Right lung (tissue), 2 donors: ENCODE measurements at regions not wholly inside any gene's neighbourhood (a gene's known extent, or its start where the extent isn't known, plus 50 kb on each side); places are given as distances from the start of the nearest gene placed in this dataset.
"Not testable (repeated sequence)": the region's sequence is repeated elsewhere in the genome, so short reads cannot be mapped to it uniquely, and the experiment has no call there.

Experiments
- DNase-seq, 2 donors: peaks; one replicate each; pipeline ENCODE4 v3.0.0-alpha.2; 2013

DNA sequence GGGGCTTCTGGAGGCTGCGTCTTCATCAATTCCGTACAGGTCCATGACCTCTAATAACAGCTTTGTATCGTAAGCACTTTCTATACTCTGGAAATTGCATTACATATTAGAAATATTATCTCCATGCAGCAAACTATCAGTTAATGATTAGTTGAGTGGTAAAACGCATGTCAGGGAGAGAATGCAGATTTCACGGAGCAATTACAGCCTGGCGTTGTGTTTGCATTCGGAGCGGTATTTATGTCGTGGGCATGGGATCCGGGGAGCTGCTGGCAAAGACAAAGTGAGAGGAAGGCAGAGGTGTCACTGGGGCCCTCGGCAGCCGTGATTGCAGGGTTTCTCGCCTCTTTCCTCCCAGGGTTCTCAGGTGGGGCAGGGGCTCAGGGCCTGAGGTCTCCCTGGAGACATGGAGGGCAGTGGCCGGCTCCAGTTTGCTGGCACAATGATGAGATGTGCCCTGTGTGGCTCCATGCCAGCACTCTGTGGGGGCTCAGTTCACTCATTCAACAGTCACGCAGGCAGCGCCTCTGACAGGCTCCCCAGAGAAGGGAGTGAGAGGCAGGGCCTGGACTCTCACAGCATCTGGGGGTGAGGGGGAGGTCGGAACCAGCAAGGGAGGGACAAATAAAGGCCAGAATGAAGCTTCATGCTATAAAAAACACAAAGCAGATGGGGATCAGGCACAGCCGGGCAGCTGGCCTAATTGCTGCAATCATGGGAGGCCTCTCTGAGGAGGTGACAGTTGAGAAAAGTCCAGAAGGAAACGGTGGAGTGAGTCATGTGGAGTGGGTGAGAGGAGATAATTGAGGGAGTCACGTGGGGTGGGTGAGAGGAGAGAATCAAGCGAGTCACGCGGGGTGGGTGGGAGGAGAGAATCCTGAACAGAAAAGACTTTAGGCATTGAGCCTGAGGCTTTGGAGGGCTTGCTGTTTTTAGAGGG lies 1002.7 kb downstream of the BRD1 start:
- no peak for DNase-seq

DNA sequence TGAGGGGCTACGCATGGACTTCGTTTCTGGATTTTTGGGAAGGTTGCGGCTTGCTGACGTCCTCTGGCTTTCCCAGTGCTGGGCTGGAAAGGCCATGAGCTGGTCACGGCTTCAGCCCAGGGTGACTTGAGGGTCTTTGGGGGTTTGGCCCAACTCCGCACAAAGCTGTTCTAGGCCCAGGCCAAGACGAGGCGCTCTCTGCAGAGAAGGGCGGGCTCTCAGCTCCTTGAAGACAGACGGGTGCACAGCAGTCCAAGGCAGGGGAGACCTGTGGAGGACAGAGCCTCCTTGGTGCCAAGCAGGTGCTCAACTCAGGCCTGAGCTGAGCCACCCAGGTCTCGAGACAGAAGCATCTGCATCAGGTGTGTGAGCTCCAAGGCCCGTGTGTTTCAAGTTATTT lies 1003.7 kb downstream of the BRD1 start:
- no peak for DNase-seq

DNA sequence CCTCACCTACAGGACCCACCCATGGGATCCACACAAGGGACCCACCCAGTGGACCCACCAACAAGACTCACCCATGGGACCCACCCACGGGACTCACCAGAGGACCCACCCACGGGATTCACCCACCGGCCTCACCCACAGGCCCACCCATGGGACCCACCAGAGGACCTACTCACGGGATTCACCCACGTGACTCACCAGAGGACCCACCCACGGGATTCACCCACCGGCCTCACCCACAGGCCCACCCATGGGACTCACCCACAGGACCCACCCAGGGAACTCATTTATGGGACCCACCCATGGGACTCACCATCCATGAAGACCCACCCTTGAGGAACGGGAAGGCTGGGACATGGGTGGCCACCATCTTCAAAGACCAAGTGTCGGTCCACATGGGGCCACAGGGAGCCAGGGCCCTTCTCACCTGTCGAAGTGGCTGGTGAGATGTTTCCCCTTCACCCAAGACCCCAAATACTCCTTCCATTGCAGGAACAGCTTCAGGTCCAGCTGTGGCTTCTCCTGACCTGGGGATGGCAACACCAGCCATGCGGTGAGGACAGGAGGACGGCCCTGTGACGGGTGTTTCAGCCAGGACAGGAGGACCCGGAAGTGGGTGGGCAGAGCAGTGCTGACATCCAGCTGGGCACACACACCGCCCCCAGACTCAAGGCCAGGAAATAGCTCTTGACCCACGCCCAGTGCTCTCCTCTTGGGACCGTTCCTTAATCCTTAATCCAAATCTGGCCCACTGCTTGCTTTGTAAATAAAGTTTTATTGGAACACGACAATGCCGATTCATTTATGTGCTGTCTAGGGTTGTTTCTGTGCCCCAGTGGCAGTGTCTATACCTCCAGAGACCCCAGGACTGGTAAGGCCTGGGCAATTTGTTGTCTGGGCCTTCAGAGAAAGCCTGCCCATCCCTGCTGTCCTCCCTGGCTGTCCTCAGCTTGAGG lies 1005.1 kb downstream of the BRD1 start:
- DNase-seq: no peak

DNA sequence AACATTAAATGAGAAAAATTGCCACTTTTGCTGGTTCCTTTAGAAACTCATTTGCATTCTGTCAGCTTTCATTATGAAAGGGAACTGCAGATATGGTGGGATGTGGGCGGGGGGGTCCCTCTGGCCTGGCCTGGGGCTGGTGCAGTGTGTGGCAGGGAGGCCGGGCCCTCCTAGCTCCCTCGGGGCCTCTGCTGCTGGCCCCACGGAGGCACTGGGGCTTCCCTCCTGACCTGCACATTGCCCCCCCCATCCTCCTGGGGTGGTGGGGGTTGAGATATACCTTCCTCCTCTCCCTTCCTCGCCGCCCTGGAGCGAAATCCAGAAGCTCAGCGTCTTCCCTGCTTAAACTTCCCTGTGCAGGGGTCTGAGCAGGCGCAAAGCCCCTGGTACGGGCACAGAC lies 1005.9 kb downstream of the BRD1 start:
- no peak for DNase-seq

DNA sequence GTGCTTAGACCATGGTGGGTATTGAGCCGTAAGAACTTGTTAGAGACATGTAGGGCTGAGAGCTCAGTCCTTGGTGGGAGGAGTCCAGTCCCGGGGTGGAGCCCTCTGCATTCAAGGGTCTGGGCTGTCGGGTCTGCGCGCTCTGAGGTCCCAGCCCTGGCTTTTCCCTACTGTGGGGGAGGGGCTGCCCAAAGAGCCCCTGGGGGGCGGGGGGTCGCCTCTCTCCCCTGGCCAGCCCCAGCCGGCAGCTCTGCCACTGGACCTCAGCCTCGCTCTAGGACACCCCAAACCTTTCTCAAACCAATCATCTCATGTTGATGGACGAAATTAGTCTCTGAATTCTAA lies 1006.4 kb downstream of the BRD1 start:
- DNase-seq: no peak

DNA sequence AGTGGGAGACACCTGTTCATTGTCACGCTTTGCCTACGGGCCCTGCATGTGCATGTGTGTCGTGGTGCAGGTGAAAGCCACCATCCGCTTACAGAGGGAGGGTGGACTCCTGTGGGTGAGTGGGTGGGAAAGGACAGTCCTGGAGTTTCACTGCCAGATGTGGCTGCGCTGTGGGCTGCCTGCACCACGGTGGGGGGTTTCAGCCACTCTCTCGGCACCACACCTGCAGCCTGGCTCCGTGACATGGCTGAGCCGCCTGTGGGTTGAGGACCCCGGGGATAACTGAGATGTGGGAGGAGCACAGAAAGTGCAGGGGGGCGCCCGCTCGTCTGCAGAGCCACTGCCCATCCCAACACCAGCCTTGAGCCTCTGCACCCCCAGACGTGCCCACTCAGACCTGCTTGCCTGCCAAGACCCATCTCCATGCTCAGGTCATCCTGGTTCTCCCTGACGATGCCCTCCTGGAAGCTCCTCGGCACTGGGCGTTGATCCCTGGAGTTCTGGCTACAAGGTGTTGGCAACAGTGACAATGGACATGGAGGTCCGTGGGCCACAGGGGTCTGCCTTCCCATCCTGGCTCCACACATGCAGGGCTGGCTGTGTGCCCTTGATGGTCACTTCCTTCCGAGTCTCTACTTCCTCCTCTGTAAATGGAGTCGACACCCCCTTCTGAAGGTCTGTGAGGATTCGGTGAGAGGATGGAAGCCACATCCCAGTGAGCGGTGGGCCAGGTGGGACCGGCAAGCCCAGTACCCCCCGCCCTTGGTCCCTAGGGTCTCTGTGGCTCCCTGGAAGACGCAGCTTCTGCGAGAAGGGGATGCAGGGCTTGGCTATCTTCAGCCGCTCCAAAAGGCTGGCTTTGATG lies 1007.0 kb downstream of the BRD1 start:
- DNase-seq: no peak

DNA sequence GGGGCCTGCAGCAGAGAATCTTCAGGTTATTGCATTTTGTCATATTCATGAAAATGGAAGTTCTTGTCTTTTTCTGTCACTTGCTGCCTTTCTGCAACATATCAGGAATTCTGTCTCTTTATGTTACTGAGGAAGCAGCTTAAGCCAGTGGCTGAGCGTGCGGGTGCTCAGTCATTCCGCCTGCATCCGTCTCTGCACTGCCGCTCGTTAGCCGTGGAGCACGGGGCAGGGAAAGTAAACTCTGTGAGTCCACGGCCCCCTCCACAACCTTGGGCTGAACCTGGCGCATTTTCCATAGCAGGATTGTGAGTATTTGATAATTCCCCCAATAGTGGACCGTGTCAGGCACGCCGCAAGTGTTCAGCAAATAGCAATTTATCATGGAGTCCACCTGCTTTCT lies 1007.7 kb downstream of the BRD1 start:
- no peak for DNase-seq

DNA sequence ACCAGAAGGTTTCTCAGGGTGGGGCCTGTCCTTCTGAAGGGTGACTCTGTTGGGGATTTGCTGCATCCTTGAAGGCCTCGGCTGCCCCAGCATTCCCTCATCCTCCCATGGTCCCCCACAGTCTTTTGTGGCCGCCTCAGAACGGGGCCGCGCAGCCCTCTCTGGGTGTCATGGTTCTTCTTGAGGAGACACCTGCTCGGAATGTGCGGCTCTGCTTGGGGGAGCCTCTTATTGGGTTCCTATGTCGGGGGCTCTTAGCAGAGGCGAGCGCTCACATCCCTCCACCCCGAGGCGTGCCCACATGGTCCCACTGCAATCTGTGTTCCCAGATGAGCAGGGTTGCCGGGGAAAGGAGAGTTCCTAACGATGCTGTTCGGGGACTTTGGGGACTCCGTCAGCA lies 1008.4 kb downstream of the BRD1 start:
- DNase-seq: no peak

- DNase-seq: not testable (repeated sequence)
Measured at GRCh38 chr22:48817491-48817890, 1010.2 kb downstream of the BRD1 start.

DNA sequence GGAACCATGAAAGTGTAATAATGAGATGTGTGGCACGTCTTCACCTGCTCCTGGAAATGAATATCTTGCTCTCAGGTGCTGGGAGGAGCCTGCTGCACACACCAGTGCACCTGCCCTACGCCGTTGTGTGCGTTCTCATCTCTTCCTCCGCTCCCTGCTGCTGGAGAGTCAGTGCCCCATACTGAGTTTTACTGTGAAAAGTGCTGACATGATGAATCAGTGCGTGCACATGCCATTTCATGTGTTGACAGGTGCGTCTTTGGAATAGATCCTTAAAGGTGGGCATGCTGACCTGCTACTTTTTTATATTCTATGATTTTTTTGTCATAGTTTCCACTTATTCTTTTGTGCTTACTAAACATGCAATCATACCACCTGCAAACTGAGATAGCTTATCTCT lies 1015.8 kb downstream of the BRD1 start:
- no peak for DNase-seq

DNA sequence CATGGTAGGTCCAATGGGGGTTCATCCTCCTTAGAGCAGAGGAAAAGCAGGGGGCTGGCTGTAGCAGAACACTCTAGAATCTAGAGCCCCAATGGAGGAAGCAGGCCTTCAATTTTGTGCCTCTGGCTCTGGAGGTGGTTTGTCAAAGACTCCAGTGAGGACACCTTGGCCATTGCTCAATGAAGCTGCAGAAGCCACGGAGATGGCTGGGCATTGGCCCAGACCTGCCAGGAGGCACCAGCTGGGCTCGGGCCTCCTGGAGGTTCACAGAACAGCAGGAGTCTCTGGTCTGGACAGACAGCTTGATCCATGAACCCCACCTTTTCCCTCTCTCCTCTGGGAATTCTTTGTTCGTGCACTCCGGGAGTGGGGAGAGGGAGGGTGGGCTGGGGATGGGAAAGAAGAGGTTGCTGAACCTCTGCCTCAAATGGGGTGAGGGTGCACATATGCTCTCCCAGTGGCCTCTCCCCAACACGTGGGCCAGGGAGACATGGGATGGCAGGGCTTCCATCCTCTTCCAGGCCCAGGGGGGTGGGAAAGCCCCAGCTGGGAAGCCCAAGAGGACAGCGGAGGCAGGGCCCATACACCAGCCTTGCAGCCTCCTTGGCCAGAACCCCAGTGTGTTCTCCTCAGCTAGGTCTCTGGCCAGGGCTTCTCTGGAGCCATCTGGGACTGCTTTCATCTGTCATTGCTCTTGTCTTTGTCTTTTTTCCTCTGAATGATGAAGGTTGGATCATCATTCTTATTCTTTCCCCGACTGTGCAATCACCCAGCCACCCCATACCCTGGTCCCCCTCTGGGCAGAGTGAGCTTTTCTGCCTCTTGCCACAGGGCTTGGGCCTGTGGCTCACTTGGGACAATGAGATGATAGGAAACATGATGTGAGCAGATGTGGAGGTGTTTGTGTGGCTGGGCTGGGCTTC lies 1019.4 kb downstream of the BRD1 start:
- no peak for DNase-seq

- DNase-seq: no peak
Measured at GRCh38 chr22:48807155-48807554, 1020.5 kb downstream of the BRD1 start.

GRCh38 chr22:48806227-48806781 lies 1021.4 kb downstream of the BRD1 start:
- DNase-seq: no peak

GRCh38 chr22:48805516-48805915 lies 1022.2 kb downstream of the BRD1 start:
- no peak for DNase-seq

GRCh38 chr22:48804811-48805301 lies 1022.8 kb downstream of the BRD1 start:
- no peak for DNase-seq

DNA sequence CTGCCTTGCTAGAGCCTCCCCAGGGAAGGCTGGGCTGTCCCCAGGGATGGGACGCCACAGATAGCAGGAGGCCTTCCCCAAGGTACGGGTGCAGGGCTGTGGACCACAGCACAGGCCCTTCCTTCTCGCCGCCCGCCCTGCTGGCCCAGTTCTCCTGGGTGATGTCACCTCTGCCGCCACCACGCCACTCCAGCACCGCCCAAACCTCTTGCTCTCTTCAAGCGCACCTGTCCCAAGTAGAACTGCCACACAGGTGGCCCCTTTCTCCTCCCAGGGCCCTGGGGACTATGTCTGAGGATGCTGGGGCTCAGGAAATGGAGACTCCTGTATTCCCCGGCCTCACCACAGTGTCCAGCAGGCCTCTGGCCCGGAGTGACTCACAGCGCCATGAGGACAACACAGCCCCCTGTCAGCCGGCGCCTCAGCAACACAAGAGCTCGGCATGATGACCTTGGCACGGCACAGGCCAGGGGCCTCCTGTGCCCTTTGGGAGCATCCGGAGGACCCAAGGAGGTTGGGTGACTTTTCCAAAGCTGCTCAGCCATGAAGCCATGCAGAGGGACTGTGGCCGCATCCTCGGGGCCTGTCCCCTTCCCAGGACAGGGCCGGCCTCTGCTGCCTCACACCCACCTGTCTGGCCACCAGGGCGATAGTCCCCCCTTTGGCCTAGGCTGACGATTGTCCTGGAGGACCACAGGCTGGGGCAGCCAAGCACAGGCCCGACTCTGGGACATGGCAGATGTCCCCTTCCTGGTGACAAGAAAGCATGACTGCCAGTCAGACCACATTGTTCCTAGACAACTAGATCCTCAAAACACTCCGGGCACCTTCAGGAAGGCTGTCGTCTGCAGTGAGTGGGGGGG lies 1023.5 kb downstream of the BRD1 start:
- no peak for DNase-seq

GRCh38 chr22:48803171-48803947 lies 1024.3 kb downstream of the BRD1 start:
- no peak for DNase-seq

- no peak for DNase-seq
Measured at GRCh38 chr22:48802576-48802975, 1025.1 kb downstream of the BRD1 start.
